K562 (cell line): ENCODE measurements at regions not wholly inside any gene's neighbourhood (a gene's known extent, or its start where the extent isn't known, plus 50 kb on each side); places are given as distances from the start of the nearest gene placed in this dataset.

ENCODE experiments used
- ATAC-seq: fragments of 200-7000 bp; cut with Tn5 transposase; 3 replicates; pipeline ENCODE4 v1.9.1; 2020; ENCODE audit warnings: moderate library complexity
- BruUV-seq: library from RNA; stranded (reverse); fragments of 400-500 nt; replicated peaks from 2 replicates; lab custom pipeline; 2021; lab: Mats Ljungman, UMichigan
- CTCF ChIA-PET: fragments of 300-600 bp; formaldehyde crosslinking; extraction: SDS; loops from one replicate; lab custom pipeline; 2021; ENCODE audit warnings: low intra/inter-chr PET ratio; lab: Yijun Ruan, JAX
- POLR2A ChIA-PET: fragments of 300-600, 350-650 bp; sonication (Branson Sonifier 250); formaldehyde crosslinking; extraction: SDS; loops from one replicate; lab custom pipeline; 2021; ENCODE audit warnings: antibody characterized with exemption, inconsistent platforms; lab: Yijun Ruan, JAX
- DNase-seq, 4 experiments: peaks; one replicate each; pipeline versions ENCODE4 v3.0.0 to v3.0.0-alpha.2; 2011 to 2018; ENCODE audit warnings: low spot score in 3 of 4, mixed read lengths in 3 of 4; ENCODE audit errors: extremely low read depth in 1 of 4
- FAIRE-seq: peaks from 2 replicates; lab custom pipeline; 2011; peaks lifted over from hg19 to GRCh38; lab: Jason Lieb, UNC
- H2AFZ ChIP-seq: 2 replicates; pipeline ENCODE4 v1.6.0; 2011; ENCODE audit warnings: low read depth, low read length, control low read depth, inconsistent platforms
- H3K27ac ChIP-seq: fragments of 200-600 bp; 3 replicates; pipeline ENCODE4 v1.8.0; 2011; ENCODE audit warnings: low read depth, mild to moderate bottlenecking, control low read depth, inconsistent platforms, low read length, moderate library complexity, mixed read lengths; ENCODE audit errors: extremely low read depth
- H3K27me3 ChIP-seq, 2 experiments: fragments of 300-600 bp in 1 of 2; 2 replicates in 1 of 2; 3 replicates in 1 of 2; pipeline versions ENCODE4 v1.6.0 to v1.8.0; 2011; ENCODE audit warnings: inconsistent platforms in 2 of 2, low read length in 2 of 2, mild to moderate bottlenecking in 1 of 2, mixed read lengths in 1 of 2, moderate library complexity in 1 of 2; ENCODE audit not compliant: control insufficient read depth in 2 of 2, insufficient read depth in 2 of 2
- H3K36me3 ChIP-seq: fragments of 300-600 bp; 3 replicates; pipeline ENCODE4 v1.8.0; 2011; ENCODE audit warnings: mild to moderate bottlenecking, low read length, inconsistent platforms; ENCODE audit not compliant: control insufficient read depth, insufficient read depth
- H3K4me1 ChIP-seq, 2 experiments: fragments of 200-600 bp in 1 of 2; replicated peaks in 1 of 2; 2 replicates in 1 of 2; 3 replicates in 1 of 2; pipeline versions ENCODE4 v1.5.1 to v1.8.0; 2011; ENCODE audit warnings: inconsistent platforms in 2 of 2, low read length in 2 of 2, mild to moderate bottlenecking in 1 of 2, mixed read lengths in 1 of 2, moderate library complexity in 1 of 2; ENCODE audit not compliant: control insufficient read depth in 2 of 2, insufficient read depth in 2 of 2
- H3K4me2 ChIP-seq: 2 replicates; pipeline ENCODE4 v1.6.1; 2011; ENCODE audit warnings: low read length, control low read depth, inconsistent platforms, mixed read lengths; ENCODE audit not compliant: insufficient read depth
- H3K4me3 ChIP-seq: fragments of 200-600 bp; sonication (generic), shearing (Covaris generic); 2 replicates; pipeline ENCODE4 v1.5.1; 2016; ENCODE audit warnings: control low read depth, inconsistent platforms
- H3K79me2 ChIP-seq: fragments of 200-600 bp; 3 replicates; pipeline ENCODE4 v1.8.0; 2011; ENCODE audit warnings: low read length, inconsistent platforms; ENCODE audit not compliant: control insufficient read depth, insufficient read depth
- H3K9ac ChIP-seq, 2 experiments: 2 replicates each; pipeline versions ENCODE4 v1.6.0 to v1.6.1; 2011; ENCODE audit warnings: low read depth in 2 of 2, low read length in 2 of 2, control low read depth in 1 of 2, inconsistent platforms in 1 of 2, mild to moderate bottlenecking in 1 of 2, mixed read lengths in 1 of 2; ENCODE audit not compliant: insufficient read depth in 1 of 2
- H3K9me1 ChIP-seq: one replicate; pipeline ENCODE4 v1.6.0; 2011; ENCODE audit warnings: inconsistent platforms, mild to moderate bottlenecking, low read length, moderate library complexity; ENCODE audit not compliant: control insufficient read depth, insufficient read depth
- H3K9me3 ChIP-seq: replicated peaks from 2 replicates; pipeline ENCODE4 v1.5.1; 2011; ENCODE audit warnings: low read depth, low read length, inconsistent platforms; ENCODE audit not compliant: control insufficient read depth, insufficient read depth
- H4K20me1 ChIP-seq: replicated peaks from 2 replicates; pipeline ENCODE4 v1.6.1; 2011; ENCODE audit warnings: low read length, inconsistent platforms, mixed read lengths; ENCODE audit not compliant: control insufficient read depth, insufficient read depth
- DDX20 ChIP-seq: fragments of 450-650 bp; IDR thresholded peaks from 2 replicates; pipeline ENCODE4 v1.6.1; 2016; ENCODE audit warnings: missing genetic modification characterization, low read depth, mild to moderate bottlenecking, missing compliant biosample characterization, moderate library complexity
- E2F6 ChIP-seq, 2 experiments: IDR thresholded peaks; 2 replicates each; pipeline ENCODE4 v1.6.1; 2011; ENCODE audit warnings: borderline replicate concordance in 1 of 2, control low read depth in 1 of 2, low read depth in 1 of 2, low read length in 1 of 2, mild to moderate bottlenecking in 1 of 2, mixed read lengths in 1 of 2, moderate library complexity in 1 of 2; ENCODE audit not compliant: insufficient read depth in 1 of 2, insufficient read length in 1 of 2, poor library complexity in 1 of 2, severe bottlenecking in 1 of 2; ENCODE audit errors: extremely low read depth in 1 of 2
- EWSR1 ChIP-seq: fragments of 450-650 bp; IDR thresholded peaks from 2 replicates; pipeline ENCODE4 v1.6.1; 2018; ENCODE audit warnings: borderline replicate concordance, mild to moderate bottlenecking, low read depth, moderate library complexity; ENCODE audit not compliant: partially characterized antibody
- HEY1 ChIP-seq: fragments of 250-450 bp; sonication (Bioruptor Pico); IDR thresholded peaks from 2 replicates; pipeline ENCODE4 v1.5.0; 2020; ENCODE audit warnings: mild to moderate bottlenecking, moderate library complexity, borderline replicate concordance
- MAZ ChIP-seq, 2 experiments: fragments of 450-650 bp in 1 of 2; sonication (generic) in 1 of 2; formaldehyde crosslinking; IDR thresholded peaks in 1 of 2; conservative IDR thresholded peaks in 1 of 2; 2 replicates each; pipeline versions ENCODE4 v1.4.0 to v1.5.0; 2020; ENCODE audit warnings: mild to moderate bottlenecking in 1 of 2, missing genetic modification reagents in 1 of 2
- MCM2 ChIP-seq: fragments of 450-650 bp; IDR thresholded peaks from 2 replicates; pipeline ENCODE4 v1.6.1; 2017; ENCODE audit warnings: low read depth, mild to moderate bottlenecking
- NCOA6 ChIP-seq: fragments of 450-650 bp; IDR thresholded peaks from 2 replicates; pipeline ENCODE4 v1.6.1; 2017; ENCODE audit warnings: mild to moderate bottlenecking
- RBBP5 ChIP-seq: fragments of 200-600 bp; sonication (generic); IDR thresholded peaks from 2 replicates; pipeline ENCODE4 v1.6.1; 2012; ENCODE audit warnings: borderline replicate concordance, mild to moderate bottlenecking, low read length, control low read depth, inconsistent platforms; ENCODE audit not compliant: insufficient read depth, poor library complexity, severe bottlenecking
- RBM34 ChIP-seq: fragments of 200-400 bp; formaldehyde crosslinking; IDR thresholded peaks from 2 replicates; pipeline ENCODE4 v1.6.1; 2018; ENCODE audit warnings: low read length, borderline replicate concordance; ENCODE audit not compliant: insufficient read depth
- SMARCA5 ChIP-seq: fragments of 450-650 bp; IDR thresholded peaks from 2 replicates; pipeline ENCODE4 v1.6.1; 2016
- SNIP1 ChIP-seq: fragments of 450-650 bp; IDR thresholded peaks from 2 replicates; pipeline ENCODE4 v1.7.1; 2017; ENCODE audit warnings: low read depth, mild to moderate bottlenecking
- U2AF1 ChIP-seq: fragments of 200-400 bp; formaldehyde crosslinking; optimal IDR thresholded peaks from 2 replicates; pipeline ENCODE3; 2017; ENCODE audit warnings: mild to moderate bottlenecking, low read depth, low read length, moderate library complexity
- ZNF217 ChIP-seq: sonication (generic); formaldehyde crosslinking; IDR thresholded peaks from 2 replicates; pipeline ENCODE4 v1.8.0; 2022; ENCODE audit warnings: mild to moderate bottlenecking, missing genetic modification reagents
- ZNF24 ChIP-seq: fragments of 450-650 bp; IDR thresholded peaks from 2 replicates; pipeline ENCODE4 v1.6.1; 2016
- ZNF512 ChIP-seq: IDR thresholded peaks from 2 replicates; pipeline ENCODE4 v1.6.1; 2016; ENCODE audit warnings: missing genetic modification characterization, missing compliant biosample characterization
- ZNF561 ChIP-seq: fragments of 450-650 bp; formaldehyde crosslinking; conservative IDR thresholded peaks from 2 replicates; pipeline ENCODE4 v1.4.0; 2020; ENCODE audit warnings: mild to moderate bottlenecking, moderate library complexity
- ZNF699 ChIP-seq: fragments of 250-450 bp; sonication (Bioruptor Pico); IDR thresholded peaks from 2 replicates; pipeline ENCODE4 v1.8.0; 2021; ENCODE audit warnings: mild to moderate bottlenecking, moderate library complexity; ENCODE audit not compliant: insufficient replicate concordance
- ZNF76 ChIP-seq: fragments of 250-450 bp; sonication (Bioruptor Pico); IDR thresholded peaks from 2 replicates; pipeline ENCODE4 v1.4.0; 2020; ENCODE audit warnings: mild to moderate bottlenecking, moderate library complexity, borderline replicate concordance
- WGBS: fragments of 100-300 bp; shearing (Covaris generic); methylation state at CpG from one replicate; pipeline ENCODE4 v1.1.6; 2016; ENCODE audit warnings: low coverage, mixed read lengths; ENCODE audit not compliant: insufficient coverage; ENCODE audit errors: missing lambda C conversion rate; 5-methylcytosine and 5-hydroxymethylcytosine counted together
- in situ Hi-C: fragments of 300-500 bp; cut with MboI; formaldehyde crosslinking; loops from 4 replicates; pipeline ENCODE4 v1.15.0; 2018; ENCODE audit warnings: inconsistent platforms, mixed read lengths
- intact Hi-C: fragments of 100-400 bp; cut with micrococcal nuclease; formaldehyde crosslinking; loops from 2 replicates; pipeline ENCODE4 v1.14.2; 2022
- TF ChIP-seq, protein P1 (sequence below): fragments of 450-650 bp; IDR thresholded peaks from 2 replicates; pipeline ENCODE4 v1.6.1; 2016; ENCODE audit warnings: mild to moderate bottlenecking

GRCh38 chr10:130781623-130782022 lies 529.9 kb downstream of the TCERG1L start:
- no TSS peak for BruUV-seq

More at GRCh38 chr10:130781623-130782022, 529.9 kb downstream of the TCERG1L start:
- Histone ChIP-seq H3K27me3 (peaks cover 0 to 17% of the 10 kb centered on the region in 2 experiments; a peak in 1 of 5 replicates), H3K79me2 (no peaks in the 10 kb centered on the region), H3K4me3 (no peak overlapping the region), H3K9me3 (no peaks in the 10 kb centered on the region), H3K4me2 (no peak overlapping the region), H4K20me1 (no peaks in the 10 kb centered on the region), H3K27ac (no peak overlapping the region), H3K4me1 (no peaks in the 10 kb centered on the region), H3K9ac (no peak overlapping the region), H3K36me3 (no peaks in the 10 kb centered on the region), H2AFZ (no peak overlapping the region), H3K9me1 (no peaks in the 10 kb centered on the region)
- ATAC-seq = no peak
- in situ Hi-C loops = no loop called here
- POLR2A ChIA-PET = no interaction called here
- CTCF ChIA-PET = no interaction called here
- 2% methylated on average over 6 of the region's 7 CpGs for WGBS
- TF ChIP-seq, protein P1, sequence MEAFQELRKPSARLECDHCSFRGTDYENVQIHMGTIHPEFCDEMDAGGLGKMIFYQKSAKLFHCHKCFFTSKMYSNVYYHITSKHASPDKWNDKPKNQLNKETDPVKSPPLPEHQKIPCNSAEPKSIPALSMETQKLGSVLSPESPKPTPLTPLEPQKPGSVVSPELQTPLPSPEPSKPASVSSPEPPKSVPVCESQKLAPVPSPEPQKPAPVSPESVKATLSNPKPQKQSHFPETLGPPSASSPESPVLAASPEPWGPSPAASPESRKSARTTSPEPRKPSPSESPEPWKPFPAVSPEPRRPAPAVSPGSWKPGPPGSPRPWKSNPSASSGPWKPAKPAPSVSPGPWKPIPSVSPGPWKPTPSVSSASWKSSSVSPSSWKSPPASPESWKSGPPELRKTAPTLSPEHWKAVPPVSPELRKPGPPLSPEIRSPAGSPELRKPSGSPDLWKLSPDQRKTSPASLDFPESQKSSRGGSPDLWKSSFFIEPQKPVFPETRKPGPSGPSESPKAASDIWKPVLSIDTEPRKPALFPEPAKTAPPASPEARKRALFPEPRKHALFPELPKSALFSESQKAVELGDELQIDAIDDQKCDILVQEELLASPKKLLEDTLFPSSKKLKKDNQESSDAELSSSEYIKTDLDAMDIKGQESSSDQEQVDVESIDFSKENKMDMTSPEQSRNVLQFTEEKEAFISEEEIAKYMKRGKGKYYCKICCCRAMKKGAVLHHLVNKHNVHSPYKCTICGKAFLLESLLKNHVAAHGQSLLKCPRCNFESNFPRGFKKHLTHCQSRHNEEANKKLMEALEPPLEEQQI = no peak
- TF ChIP-seq ZNF561 (CRISPR knock-in tag) (no peak), E2F6 (IDR thresholded peaks at IDR 0.05; ENCODE audit: borderline replicate concordance in 1 of 2, extremely low read depth in 1 of 2, insufficient read depth in 1 of 2, insufficient read length in 1 of 2, low read depth in 1 of 2, low read length in 1 of 2, poor library complexity in 1 of 2, severe bottlenecking in 1 of 2) (no peak), RBBP5 (no peak), ZNF217 (CRISPR knock-in tag) (no peak), MCM2 (no peak), EWSR1 (no peak), NCOA6 (no peak), ZNF512 (tag) (no peak), MAZ (CRISPR knock-in tag; conservative IDR thresholded peaks at IDR 0.05 in 1 of 2, IDR thresholded peaks at IDR 0.05 in 1 of 2) (no peak), SMARCA5 (no peak), RBM34 (no peak), SNIP1 (no peak), HEY1 (CRISPR knock-in tag) (no peak), U2AF1 (no peak), DDX20 (tag) (no peak), ZNF699 (no peak), ZNF76 (no peak), ZNF24 (no peak)
- no peak for FAIRE-seq
- intact Hi-C loops = no loop called here
- no peak for DNase-seq
